Keratinocyte (primary cell): ENCODE measurements at regions not wholly inside any gene's neighbourhood (a gene's known extent, or its start where the extent isn't known, plus 50 kb on each side); places are given as distances from the start of the nearest gene placed in this dataset.

Experiments
- EZH2 ChIP-seq: IDR thresholded peaks from one replicate; pipeline ENCODE4 v1.6.1; 2012; ENCODE audit warnings: inconsistent platforms, mild to moderate bottlenecking, low read length, moderate library complexity
- TF ChIP-seq, protein P1 (sequence below), 3 experiments: IDR thresholded peaks in 1 of 3; conservative IDR thresholded peaks in 1 of 3; optimal IDR thresholded peaks in 1 of 3; 2 replicates in 2 of 3; 3 replicates in 1 of 3; pipeline versions ENCODE3 to v1.5.1; 2011; ENCODE audit warnings: low read length in 3 of 3, mild to moderate bottlenecking in 3 of 3, moderate library complexity in 2 of 3, control low read depth in 1 of 3, inconsistent platforms in 1 of 3; ENCODE audit not compliant: insufficient read depth in 2 of 3; ENCODE audit errors: extremely low read depth in 1 of 3

DNA sequence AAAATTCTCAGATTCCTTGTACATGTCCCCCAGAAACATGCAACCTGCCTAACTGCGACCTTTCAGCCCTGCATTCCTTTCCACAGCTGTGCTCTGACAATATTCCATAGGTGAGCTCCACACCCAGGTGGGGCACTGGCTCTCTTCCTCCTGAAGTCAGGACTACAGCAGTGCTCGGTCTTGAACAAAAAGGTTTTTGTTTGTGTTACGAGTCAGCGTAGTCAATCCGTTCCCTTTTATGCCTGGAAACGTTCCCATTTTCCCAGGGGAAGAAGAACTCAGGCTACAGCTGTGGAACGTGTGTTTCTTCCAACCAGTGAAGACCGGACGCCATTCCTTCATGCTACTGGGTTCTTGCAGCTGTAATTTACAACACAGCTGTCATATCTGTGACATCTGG is 52.4 kb upstream of the PFKP start:
- TF ChIP-seq, protein P1, sequence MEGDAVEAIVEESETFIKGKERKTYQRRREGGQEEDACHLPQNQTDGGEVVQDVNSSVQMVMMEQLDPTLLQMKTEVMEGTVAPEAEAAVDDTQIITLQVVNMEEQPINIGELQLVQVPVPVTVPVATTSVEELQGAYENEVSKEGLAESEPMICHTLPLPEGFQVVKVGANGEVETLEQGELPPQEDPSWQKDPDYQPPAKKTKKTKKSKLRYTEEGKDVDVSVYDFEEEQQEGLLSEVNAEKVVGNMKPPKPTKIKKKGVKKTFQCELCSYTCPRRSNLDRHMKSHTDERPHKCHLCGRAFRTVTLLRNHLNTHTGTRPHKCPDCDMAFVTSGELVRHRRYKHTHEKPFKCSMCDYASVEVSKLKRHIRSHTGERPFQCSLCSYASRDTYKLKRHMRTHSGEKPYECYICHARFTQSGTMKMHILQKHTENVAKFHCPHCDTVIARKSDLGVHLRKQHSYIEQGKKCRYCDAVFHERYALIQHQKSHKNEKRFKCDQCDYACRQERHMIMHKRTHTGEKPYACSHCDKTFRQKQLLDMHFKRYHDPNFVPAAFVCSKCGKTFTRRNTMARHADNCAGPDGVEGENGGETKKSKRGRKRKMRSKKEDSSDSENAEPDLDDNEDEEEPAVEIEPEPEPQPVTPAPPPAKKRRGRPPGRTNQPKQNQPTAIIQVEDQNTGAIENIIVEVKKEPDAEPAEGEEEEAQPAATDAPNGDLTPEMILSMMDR (optimal IDR thresholded peaks at IDR 0.05 in 1 of 3, IDR thresholded peaks at IDR 0.05 in 1 of 3, conservative IDR thresholded peaks at IDR 0.05 in 1 of 3; ENCODE audit: extremely low read depth in 1 of 3, insufficient read depth in 2 of 3, low read length in 3 of 3), result no peak
- TF ChIP-seq EZH2, result no peak
